ENCODE measurements at regions not wholly inside any gene's neighbourhood (a gene's known extent, or its start where the extent isn't known, plus 50 kb on each side); places are given as distances from the start of the nearest gene placed in this dataset.

DNA sequence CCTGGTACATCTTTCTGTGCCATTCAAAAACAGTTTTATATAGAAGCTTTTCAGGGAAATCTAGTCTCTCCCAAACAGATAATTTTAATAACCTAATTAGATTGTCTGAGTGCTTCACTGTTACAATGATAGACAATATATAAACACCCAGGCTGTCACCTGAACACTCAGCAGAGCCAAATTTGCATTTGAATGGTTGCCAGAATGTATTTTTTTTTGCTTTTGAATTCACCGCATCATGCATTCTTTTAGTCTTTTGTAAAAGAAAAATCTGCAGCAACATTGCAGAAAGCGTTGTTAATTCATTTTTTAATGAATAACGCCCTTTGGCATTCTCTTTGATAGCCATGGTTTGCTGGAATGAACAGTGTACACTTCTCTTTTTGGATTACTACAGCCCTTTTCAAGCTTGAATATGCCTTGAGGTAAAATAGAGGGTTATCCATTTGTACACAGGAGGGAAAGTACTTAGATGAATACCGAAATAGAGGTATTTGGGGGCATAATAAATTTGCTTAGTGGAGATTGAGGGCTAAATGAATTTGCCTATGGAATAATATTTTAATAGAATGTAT lies 175.0 kb upstream of the EPHA5 start:
- TF ChIP-seq, protein P1, sequence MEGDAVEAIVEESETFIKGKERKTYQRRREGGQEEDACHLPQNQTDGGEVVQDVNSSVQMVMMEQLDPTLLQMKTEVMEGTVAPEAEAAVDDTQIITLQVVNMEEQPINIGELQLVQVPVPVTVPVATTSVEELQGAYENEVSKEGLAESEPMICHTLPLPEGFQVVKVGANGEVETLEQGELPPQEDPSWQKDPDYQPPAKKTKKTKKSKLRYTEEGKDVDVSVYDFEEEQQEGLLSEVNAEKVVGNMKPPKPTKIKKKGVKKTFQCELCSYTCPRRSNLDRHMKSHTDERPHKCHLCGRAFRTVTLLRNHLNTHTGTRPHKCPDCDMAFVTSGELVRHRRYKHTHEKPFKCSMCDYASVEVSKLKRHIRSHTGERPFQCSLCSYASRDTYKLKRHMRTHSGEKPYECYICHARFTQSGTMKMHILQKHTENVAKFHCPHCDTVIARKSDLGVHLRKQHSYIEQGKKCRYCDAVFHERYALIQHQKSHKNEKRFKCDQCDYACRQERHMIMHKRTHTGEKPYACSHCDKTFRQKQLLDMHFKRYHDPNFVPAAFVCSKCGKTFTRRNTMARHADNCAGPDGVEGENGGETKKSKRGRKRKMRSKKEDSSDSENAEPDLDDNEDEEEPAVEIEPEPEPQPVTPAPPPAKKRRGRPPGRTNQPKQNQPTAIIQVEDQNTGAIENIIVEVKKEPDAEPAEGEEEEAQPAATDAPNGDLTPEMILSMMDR (IDR thresholded peaks at IDR 0.05) = no peak
- TF ChIP-seq, protein P2, sequence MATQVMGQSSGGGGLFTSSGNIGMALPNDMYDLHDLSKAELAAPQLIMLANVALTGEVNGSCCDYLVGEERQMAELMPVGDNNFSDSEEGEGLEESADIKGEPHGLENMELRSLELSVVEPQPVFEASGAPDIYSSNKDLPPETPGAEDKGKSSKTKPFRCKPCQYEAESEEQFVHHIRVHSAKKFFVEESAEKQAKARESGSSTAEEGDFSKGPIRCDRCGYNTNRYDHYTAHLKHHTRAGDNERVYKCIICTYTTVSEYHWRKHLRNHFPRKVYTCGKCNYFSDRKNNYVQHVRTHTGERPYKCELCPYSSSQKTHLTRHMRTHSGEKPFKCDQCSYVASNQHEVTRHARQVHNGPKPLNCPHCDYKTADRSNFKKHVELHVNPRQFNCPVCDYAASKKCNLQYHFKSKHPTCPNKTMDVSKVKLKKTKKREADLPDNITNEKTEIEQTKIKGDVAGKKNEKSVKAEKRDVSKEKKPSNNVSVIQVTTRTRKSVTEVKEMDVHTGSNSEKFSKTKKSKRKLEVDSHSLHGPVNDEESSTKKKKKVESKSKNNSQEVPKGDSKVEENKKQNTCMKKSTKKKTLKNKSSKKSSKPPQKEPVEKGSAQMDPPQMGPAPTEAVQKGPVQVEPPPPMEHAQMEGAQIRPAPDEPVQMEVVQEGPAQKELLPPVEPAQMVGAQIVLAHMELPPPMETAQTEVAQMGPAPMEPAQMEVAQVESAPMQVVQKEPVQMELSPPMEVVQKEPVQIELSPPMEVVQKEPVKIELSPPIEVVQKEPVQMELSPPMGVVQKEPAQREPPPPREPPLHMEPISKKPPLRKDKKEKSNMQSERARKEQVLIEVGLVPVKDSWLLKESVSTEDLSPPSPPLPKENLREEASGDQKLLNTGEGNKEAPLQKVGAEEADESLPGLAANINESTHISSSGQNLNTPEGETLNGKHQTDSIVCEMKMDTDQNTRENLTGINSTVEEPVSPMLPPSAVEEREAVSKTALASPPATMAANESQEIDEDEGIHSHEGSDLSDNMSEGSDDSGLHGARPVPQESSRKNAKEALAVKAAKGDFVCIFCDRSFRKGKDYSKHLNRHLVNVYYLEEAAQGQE (IDR thresholded peaks at IDR 0.05; ENCODE audit: insufficient read depth in 1 of 2, low read depth in 2 of 2, low read length in 1 of 2) = no peak
- no peak for TF ChIP-seq POLR2AphosphoS5 (IDR thresholded peaks at IDR 0.05; ENCODE audit: low read depth, low read length)

Data from Panc1 (cell line).